Mucosa of descending colon (tissue), 3 donors: ENCODE measurements at regions not wholly inside any gene's neighbourhood (a gene's known extent, or its start where the extent isn't known, plus 50 kb on each side); places are given as distances from the start of the nearest gene placed in this dataset.

Experiments used
- ATAC-seq: fragments of 200-7000 bp; cut with Tn5 transposase; one replicate; pipeline ENCODE4 v1.9.1; 2020; ENCODE audit warnings: mild to moderate bottlenecking, moderate library complexity
- DNase-seq, 3 donors: peaks; one replicate each; pipeline ENCODE4 v3.0.0-alpha.2; 2020
- H3K36me3 ChIP-seq: fragments of 200-600 bp; one replicate; pipeline ENCODE4 v1.8.0; 2021; ENCODE audit warnings: low read depth, mild to moderate bottlenecking
- H3K4me1 ChIP-seq: fragments of 200-600 bp; one replicate; pipeline ENCODE4 v1.8.0; 2021; ENCODE audit warnings: low read depth, mild to moderate bottlenecking
- H3K4me3 ChIP-seq: fragments of 200-600 bp; one replicate; pipeline ENCODE4 v1.8.0; 2021; ENCODE audit warnings: mild to moderate bottlenecking
- H3K9me3 ChIP-seq: fragments of 200-600 bp; one replicate; pipeline ENCODE4 v1.8.0; 2021; ENCODE audit warnings: mild to moderate bottlenecking
- intact Hi-C, 2 donors: fragments of 100-400 bp; cut with DNase I in 1 of 2; cut with micrococcal nuclease in 1 of 2; formaldehyde crosslinking; loops; one replicate each; pipeline versions ENCODE4 v1.11.0 to v1.11.1; 2022; cut with DNase I, micrococcal nuclease
- TF ChIP-seq, protein P1 (sequence below): fragments of 200-600 bp; IDR thresholded peaks from one replicate; pipeline ENCODE4 v1.8.0; 2022; ENCODE audit warnings: antibody characterized with exemption, mild to moderate bottlenecking
- donor health status: DM: no; HTN: no; CAD: no; lungs with moderate emphysema.
- donor health status: DM: no; HTN: no; CAD: no.
- donor health status: DM: no; HTN: yes; CAD: no.

DNA sequence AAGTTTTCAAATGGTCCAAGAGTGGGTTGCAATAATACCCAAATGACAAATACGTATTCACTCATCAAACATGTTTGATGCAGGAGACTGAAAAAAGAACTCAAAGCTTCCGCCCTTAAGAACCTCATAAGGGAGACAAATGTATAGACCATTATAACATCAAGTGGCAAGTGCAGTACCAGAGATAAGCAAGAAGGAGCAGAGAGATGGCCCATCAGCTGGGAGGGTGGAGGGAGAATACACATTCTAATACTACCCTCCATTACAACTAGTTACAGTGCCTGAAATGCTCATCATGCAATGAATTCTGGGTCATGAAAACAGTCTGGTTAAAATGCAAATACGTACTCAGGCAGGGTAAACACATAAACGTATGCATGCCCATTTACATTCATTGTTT lies 304.0 kb downstream of the SHQ1 start:
- no peaks in the 10 kb centered on the region for H3K36me3 ChIP-seq
- intact Hi-C loops, result no loop called here
- H3K4me1 ChIP-seq, result no peaks in the 10 kb centered on the region
- TF ChIP-seq, protein P1, sequence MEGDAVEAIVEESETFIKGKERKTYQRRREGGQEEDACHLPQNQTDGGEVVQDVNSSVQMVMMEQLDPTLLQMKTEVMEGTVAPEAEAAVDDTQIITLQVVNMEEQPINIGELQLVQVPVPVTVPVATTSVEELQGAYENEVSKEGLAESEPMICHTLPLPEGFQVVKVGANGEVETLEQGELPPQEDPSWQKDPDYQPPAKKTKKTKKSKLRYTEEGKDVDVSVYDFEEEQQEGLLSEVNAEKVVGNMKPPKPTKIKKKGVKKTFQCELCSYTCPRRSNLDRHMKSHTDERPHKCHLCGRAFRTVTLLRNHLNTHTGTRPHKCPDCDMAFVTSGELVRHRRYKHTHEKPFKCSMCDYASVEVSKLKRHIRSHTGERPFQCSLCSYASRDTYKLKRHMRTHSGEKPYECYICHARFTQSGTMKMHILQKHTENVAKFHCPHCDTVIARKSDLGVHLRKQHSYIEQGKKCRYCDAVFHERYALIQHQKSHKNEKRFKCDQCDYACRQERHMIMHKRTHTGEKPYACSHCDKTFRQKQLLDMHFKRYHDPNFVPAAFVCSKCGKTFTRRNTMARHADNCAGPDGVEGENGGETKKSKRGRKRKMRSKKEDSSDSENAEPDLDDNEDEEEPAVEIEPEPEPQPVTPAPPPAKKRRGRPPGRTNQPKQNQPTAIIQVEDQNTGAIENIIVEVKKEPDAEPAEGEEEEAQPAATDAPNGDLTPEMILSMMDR, result no peak
- H3K9me3 ChIP-seq, result no peaks in the 10 kb centered on the region
- ATAC-seq (no peak), DNase-seq (no peak)
- H3K4me3 ChIP-seq, result no peak overlapping the region

- DNase-seq (no peak), ATAC-seq (no peak)
- H3K36me3 ChIP-seq, result no peaks in the 10 kb centered on the region
- H3K4me1 ChIP-seq, result no peaks in the 10 kb centered on the region
- TF ChIP-seq, protein P1, result no peak
- intact Hi-C loops, result no loop called here
- no peaks in the 10 kb centered on the region for H3K9me3 ChIP-seq
- no peak overlapping the region for H3K4me3 ChIP-seq
Observed at GRCh38 chr3:72543246-72543645, 305.0 kb downstream of the SHQ1 start.

- intact Hi-C loops, result no loop called here
- DNase-seq (no peak), ATAC-seq (peak; percentile 19)
- TF ChIP-seq, protein P1, result no peak
- Histone ChIP-seq H3K4me3 (no peak overlapping the region), H3K9me3 (no peaks in the 10 kb centered on the region), H3K4me1 (no peaks in the 10 kb centered on the region), H3K36me3 (no peaks in the 10 kb centered on the region)
Observed at GRCh38 chr3:72542781-72543180, 305.5 kb downstream of the SHQ1 start.

- DNase-seq, result no peak
- ATAC-seq, result no peak
- Histone ChIP-seq H3K36me3 (no peaks in the 10 kb centered on the region), H3K4me1 (no peaks in the 10 kb centered on the region), H3K9me3 (no peaks in the 10 kb centered on the region), H3K4me3 (no peak overlapping the region)
- TF ChIP-seq, protein P1, result no peak
- intact Hi-C loops, result no loop called here
Observed at GRCh38 chr3:72539856-72540255, 308.4 kb downstream of the SHQ1 start.

DNA sequence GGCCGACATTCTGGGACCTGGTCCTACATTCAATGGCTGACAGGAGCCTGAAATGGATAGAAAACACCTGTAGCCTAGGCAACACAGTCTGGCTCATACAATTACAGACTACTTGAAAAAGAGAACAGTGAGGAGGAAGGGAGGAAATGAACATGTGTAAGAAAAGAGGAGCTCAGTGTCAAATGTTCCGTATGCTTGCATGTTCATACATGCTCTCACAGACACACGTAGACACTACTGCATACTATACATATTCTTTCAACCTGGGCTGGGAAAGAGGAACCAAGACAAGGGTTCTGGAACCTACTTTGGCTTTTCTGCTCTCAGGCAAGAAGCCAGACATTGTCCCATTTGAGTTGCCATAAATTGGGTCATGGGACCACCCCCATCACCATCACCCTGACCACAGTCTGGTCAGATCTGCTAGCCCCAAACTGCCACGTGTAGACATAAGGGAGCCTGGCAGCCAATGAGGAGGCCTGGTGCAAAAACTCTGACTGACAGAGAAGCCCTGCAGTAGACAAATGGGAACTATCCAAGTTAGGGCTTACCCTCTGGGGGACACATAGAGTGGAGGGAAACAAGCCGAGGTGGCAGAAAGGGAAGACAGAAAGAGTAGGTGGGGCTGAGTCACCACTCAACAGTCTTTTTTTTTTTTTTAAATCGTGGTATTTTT lies 310.0 kb downstream of the SHQ1 start:
- Histone ChIP-seq H3K9me3 (no peaks in the 10 kb centered on the region), H3K36me3 (no peaks in the 10 kb centered on the region), H3K4me3 (no peak overlapping the region), H3K4me1 (no peaks in the 10 kb centered on the region)
- ATAC-seq, result no peak
- intact Hi-C loops, result no loop called here
- DNase-seq, result no peak
- TF ChIP-seq, protein P1, result no peak

- DNase-seq (no peak), ATAC-seq (no peak)
- Histone ChIP-seq H3K4me3 (no peak overlapping the region), H3K4me1 (no peaks in the 10 kb centered on the region), H3K36me3 (no peaks in the 10 kb centered on the region), H3K9me3 (no peaks in the 10 kb centered on the region)
- intact Hi-C loops, result no loop called here
- TF ChIP-seq, protein P1, result no peak
Observed at GRCh38 chr3:72537448-72537847, 310.8 kb downstream of the SHQ1 start.
